ENCODE measurements at regions not wholly inside any gene's neighbourhood (a gene's known extent, or its start where the extent isn't known, plus 50 kb on each side); places are given as distances from the start of the nearest gene placed in this dataset.

DNA sequence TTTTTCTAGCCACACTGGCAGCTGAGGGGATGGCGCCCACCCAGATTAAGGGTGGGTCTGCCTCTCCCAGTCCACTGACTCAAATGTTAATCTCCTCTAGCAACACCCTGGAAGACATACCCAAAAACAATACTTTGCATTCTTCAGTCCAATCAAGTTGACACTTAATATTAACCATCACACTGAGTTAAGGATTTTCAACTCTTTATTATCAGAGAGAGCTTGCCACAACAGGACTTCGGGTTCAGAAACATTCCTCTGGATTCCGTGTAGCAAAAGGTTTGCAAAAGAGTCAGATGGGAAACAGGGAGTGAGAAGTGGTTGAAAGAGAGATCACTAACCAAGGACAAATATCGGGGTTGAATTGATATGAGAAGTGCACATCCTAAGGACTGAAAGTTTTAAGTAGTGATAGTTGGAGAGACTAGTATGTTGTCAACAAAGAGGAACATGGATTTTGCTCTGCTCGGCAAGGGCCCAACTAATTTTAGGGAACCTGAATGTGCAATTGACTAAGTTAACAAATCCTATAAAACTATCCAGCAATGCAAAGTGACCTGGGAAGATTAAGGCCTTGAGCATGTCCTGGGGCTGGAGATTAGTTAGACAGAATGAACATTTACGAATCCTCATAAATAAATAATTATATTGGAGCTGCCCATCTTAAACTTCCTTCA lies 137.0 kb upstream of the TENT5A start:
- TF ChIP-seq CTCF (IDR thresholded peaks at IDR 0.05), result no peak
- TF ChIP-seq POLR2A (IDR thresholded peaks at IDR 0.05), result no peak
